Liver (tissue), 8 donors: ENCODE measurements at regions not wholly inside any gene's neighbourhood (a gene's known extent, or its start where the extent isn't known, plus 50 kb on each side); places are given as distances from the start of the nearest gene placed in this dataset.

Experiments used
- DNase-seq: peaks from one replicate; pipeline ENCODE4 v3.0.0-alpha.2; 2017; ENCODE audit warnings: low spot score
- H3K27ac ChIP-seq, 2 donors: one replicate each; pipeline ENCODE4 v1.7.0; 2013; ENCODE audit warnings: inconsistent platforms in 2 of 2, low read length in 2 of 2, control low read depth in 1 of 2, low read depth in 1 of 2, mild to moderate bottlenecking in 1 of 2
- H3K27me3 ChIP-seq, 4 donors: one replicate each; pipeline versions ENCODE4 v1.6.1 to v1.7.0; 2013; ENCODE audit warnings: low read length in 3 of 4, inconsistent platforms in 1 of 4, mild to moderate bottlenecking in 1 of 4, moderate library complexity in 1 of 4; ENCODE audit not compliant: control insufficient read depth in 4 of 4, insufficient read depth in 4 of 4
- H3K36me3 ChIP-seq, 4 donors: one replicate each; pipeline versions ENCODE4 v1.6.1 to v1.7.0; 2013; ENCODE audit warnings: low read length in 3 of 4, mild to moderate bottlenecking in 3 of 4, low read depth in 1 of 4, moderate library complexity in 1 of 4; ENCODE audit not compliant: control insufficient read depth in 4 of 4, insufficient read depth in 3 of 4
- H3K4me1 ChIP-seq, 4 donors: one replicate each; pipeline versions ENCODE4 v1.6.1 to v1.7.0; 2013; ENCODE audit warnings: low read length in 3 of 4, mild to moderate bottlenecking in 3 of 4, moderate library complexity in 1 of 4; ENCODE audit not compliant: control insufficient read depth in 4 of 4, insufficient read depth in 4 of 4
- H3K4me3 ChIP-seq, 3 donors: one replicate each; pipeline versions ENCODE4 v1.6.1 to v1.7.0; 2013; ENCODE audit warnings: low read length in 3 of 3, control low read depth in 1 of 3, low read depth in 1 of 3, mild to moderate bottlenecking in 1 of 3
- H3K9ac ChIP-seq, 2 donors: one replicate each; pipeline ENCODE4 v1.7.0; 2013; ENCODE audit warnings: low read length in 2 of 2, mild to moderate bottlenecking in 2 of 2, moderate library complexity in 2 of 2, control low read depth in 1 of 2, low read depth in 1 of 2
- H3K9me3 ChIP-seq, 4 donors: one replicate each; pipeline versions ENCODE4 v1.6.1 to v1.7.0; 2013; ENCODE audit warnings: low read length in 3 of 4; ENCODE audit not compliant: control insufficient read depth in 4 of 4
- ATF3 ChIP-seq: IDR thresholded peaks from 2 replicates; pipeline ENCODE4 v1.6.1; 2016; ENCODE audit warnings: antibody characterized with exemption
- CTCF ChIP-seq: fragments of 150-350 bp; IDR thresholded peaks from 2 replicates; pipeline ENCODE4 v1.5.1; 2017; ENCODE audit warnings: improper control_type of control experiment, low read depth, low read length; ENCODE audit not compliant: missing input control
- EGR1 ChIP-seq, 2 donors: IDR thresholded peaks; 2 replicates each; pipeline ENCODE4 v1.6.1; 2016 to 2018; ENCODE audit warnings: antibody characterized with exemption in 2 of 2, low read depth in 2 of 2
- FOXA1 ChIP-seq: IDR thresholded peaks from 2 replicates; pipeline ENCODE4 v1.6.1; 2016; ENCODE audit warnings: antibody characterized with exemption
- GABPA ChIP-seq, 2 donors: IDR thresholded peaks in 1 of 2; conservative IDR thresholded peaks in 1 of 2; 2 replicates each; pipeline ENCODE4 v1.6.1; 2016; ENCODE audit warnings: antibody characterized with exemption in 2 of 2, mild to moderate bottlenecking in 1 of 2, moderate library complexity in 1 of 2
- HNF4A ChIP-seq, 2 donors: conservative IDR thresholded peaks; 2 replicates each; pipeline ENCODE4 v1.6.1; 2016; ENCODE audit warnings: antibody characterized with exemption in 2 of 2, mild to moderate bottlenecking in 2 of 2
- HNF4G ChIP-seq: IDR thresholded peaks from 2 replicates; pipeline ENCODE4 v1.6.1; 2016; ENCODE audit warnings: antibody characterized with exemption
- JUND ChIP-seq, 2 donors: IDR thresholded peaks; 2 replicates each; pipeline ENCODE4 v1.6.1; 2016; ENCODE audit warnings: antibody characterized with exemption in 2 of 2
- MAX ChIP-seq: IDR thresholded peaks from 2 replicates; pipeline ENCODE4 v1.6.1; 2016; ENCODE audit warnings: antibody characterized with exemption
- NR2F2 ChIP-seq: IDR thresholded peaks from 2 replicates; pipeline ENCODE4 v1.6.1; 2016; ENCODE audit warnings: antibody characterized with exemption
- RAD21 ChIP-seq, 2 donors: IDR thresholded peaks; 2 replicates each; pipeline ENCODE4 v1.6.1; 2016; ENCODE audit warnings: antibody characterized with exemption in 2 of 2, mild to moderate bottlenecking in 2 of 2
- REST ChIP-seq: IDR thresholded peaks from 2 replicates; pipeline ENCODE4 v1.6.1; 2016; ENCODE audit warnings: antibody characterized with exemption, mild to moderate bottlenecking
- RXRA ChIP-seq, 2 donors: IDR thresholded peaks; 2 replicates each; pipeline ENCODE4 v1.6.1; 2017 to 2018; ENCODE audit warnings: antibody characterized with exemption in 2 of 2, mild to moderate bottlenecking in 1 of 2
- SP1 ChIP-seq: IDR thresholded peaks from 2 replicates; pipeline ENCODE4 v1.6.1; 2018; ENCODE audit warnings: antibody characterized with exemption, mild to moderate bottlenecking
- YY1 ChIP-seq: IDR thresholded peaks from 2 replicates; pipeline ENCODE4 v1.6.1; 2016; ENCODE audit warnings: antibody characterized with exemption, mild to moderate bottlenecking
- WGBS: extraction: QIAGEN DNeasy Blood & Tissue Kit; methylation state at CpG from one replicate; pipeline ENCODE4 v1.1.7; 2013; 5-methylcytosine and 5-hydroxymethylcytosine counted together
- donor health status: healthy.
- donor health status: healthy.
- donor health status: healthy.
- donor health status: healthy.
- donor health status: healthy.

- Histone ChIP-seq H3K4me1 (peaks cover 4 to 18% (median 13%) of the 10 kb centered on the region in 4 donors), H3K36me3 (no peaks in the 10 kb centered on the region), H3K9ac (no peak overlapping the region), H3K4me3 (no peak overlapping the region), H3K27me3 (no peaks in the 10 kb centered on the region), H3K9me3 (no peaks in the 10 kb centered on the region), H3K27ac (no peak overlapping the region)
- 47% methylated on average over 2 of the region's 2 CpGs for WGBS
- no peak for DNase-seq
- TF ChIP-seq SP1 (no peak), RAD21 (IDR thresholded peaks at IDR 0.05) (no peak), CTCF (no peak), YY1 (no peak), HNF4A (conservative IDR thresholded peaks at IDR 0.05) (no peak), HNF4G (no peak), GABPA (IDR thresholded peaks at IDR 0.05 in 1 of 2, conservative IDR thresholded peaks at IDR 0.05 in 1 of 2) (no peak), MAX (no peak), REST (no peak), RXRA (IDR thresholded peaks at IDR 0.05) (no peak), EGR1 (IDR thresholded peaks at IDR 0.05; ENCODE audit: low read depth in 2 of 2) (no peak), FOXA1 (no peak), JUND (IDR thresholded peaks at IDR 0.05) (no peak), NR2F2 (no peak), ATF3 (no peak)
These were observed 205.0 kb upstream of the E2F8 start for GRCh38 chr11:19445771-19446170.

GRCh38 chr11:19444231-19444630, 203.5 kb upstream of the E2F8 start:
- WGBS = 81% methylated on average over 2 of the region's 2 CpGs
- DNase-seq = no peak

More at GRCh38 chr11:19444231-19444630, 203.5 kb upstream of the E2F8 start:
- H3K27ac ChIP-seq = no peak overlapping the region
- H3K9me3 ChIP-seq = no peaks in the 10 kb centered on the region
- H3K9ac ChIP-seq = no peak overlapping the region
- no peaks in the 10 kb centered on the region for H3K36me3 ChIP-seq
- no peak overlapping the region for H3K4me3 ChIP-seq
- TF ChIP-seq CTCF = no peak
- TF ChIP-seq GABPA (IDR thresholded peaks at IDR 0.05 in 1 of 2, conservative IDR thresholded peaks at IDR 0.05 in 1 of 2) = no peak
- no peak for TF ChIP-seq MAX
- no peak for TF ChIP-seq SP1
- no peak for TF ChIP-seq REST
- no peaks in the 10 kb centered on the region for H3K27me3 ChIP-seq
- peaks cover 4 to 18% (median 13%) of the 10 kb centered on the region in 4 donors for H3K4me1 ChIP-seq
